ENCODE measurements at regions not wholly inside any gene's neighbourhood (a gene's known extent, or its start where the extent isn't known, plus 50 kb on each side); places are given as distances from the start of the nearest gene placed in this dataset.
"Not testable (repeated sequence)": the region's sequence is repeated elsewhere in the genome, so short reads cannot be mapped to it uniquely, and the experiment has no call there.

DNA sequence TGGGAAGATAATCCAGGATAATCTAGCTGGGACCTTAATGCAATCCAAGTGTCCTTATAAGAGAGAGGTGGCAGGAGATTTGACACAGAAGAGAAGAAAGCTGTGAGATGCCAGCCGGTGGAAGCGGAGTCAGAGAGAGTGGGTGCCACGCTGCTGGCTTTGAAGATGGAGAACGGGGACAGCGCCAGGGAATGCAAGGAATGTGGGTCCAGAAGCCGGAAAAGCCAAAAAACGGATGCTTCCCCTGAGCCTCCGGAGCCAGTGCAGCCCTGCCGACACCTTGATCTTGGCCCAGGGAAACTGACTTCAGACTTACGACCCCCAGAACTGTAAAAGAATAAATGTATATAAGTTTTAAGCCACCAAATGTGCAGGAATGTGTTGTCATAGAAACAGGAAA is 152.6 kb downstream of the ZNF281 start:
- no peaks in the 10 kb centered on the region for H3K36me3 Mint-ChIP-seq (ENCODE audit: low read depth, unreplicated experiment)
- H3K9me3 Mint-ChIP-seq (ENCODE audit: unreplicated experiment) = no peaks in the 10 kb centered on the region
- TF ChIP-seq, protein P1, sequence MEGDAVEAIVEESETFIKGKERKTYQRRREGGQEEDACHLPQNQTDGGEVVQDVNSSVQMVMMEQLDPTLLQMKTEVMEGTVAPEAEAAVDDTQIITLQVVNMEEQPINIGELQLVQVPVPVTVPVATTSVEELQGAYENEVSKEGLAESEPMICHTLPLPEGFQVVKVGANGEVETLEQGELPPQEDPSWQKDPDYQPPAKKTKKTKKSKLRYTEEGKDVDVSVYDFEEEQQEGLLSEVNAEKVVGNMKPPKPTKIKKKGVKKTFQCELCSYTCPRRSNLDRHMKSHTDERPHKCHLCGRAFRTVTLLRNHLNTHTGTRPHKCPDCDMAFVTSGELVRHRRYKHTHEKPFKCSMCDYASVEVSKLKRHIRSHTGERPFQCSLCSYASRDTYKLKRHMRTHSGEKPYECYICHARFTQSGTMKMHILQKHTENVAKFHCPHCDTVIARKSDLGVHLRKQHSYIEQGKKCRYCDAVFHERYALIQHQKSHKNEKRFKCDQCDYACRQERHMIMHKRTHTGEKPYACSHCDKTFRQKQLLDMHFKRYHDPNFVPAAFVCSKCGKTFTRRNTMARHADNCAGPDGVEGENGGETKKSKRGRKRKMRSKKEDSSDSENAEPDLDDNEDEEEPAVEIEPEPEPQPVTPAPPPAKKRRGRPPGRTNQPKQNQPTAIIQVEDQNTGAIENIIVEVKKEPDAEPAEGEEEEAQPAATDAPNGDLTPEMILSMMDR (IDR thresholded peaks at IDR 0.05; ENCODE audit: unreplicated experiment) = no peak
- no peak overlapping the region for H3K27ac Mint-ChIP-seq (ENCODE audit: unreplicated experiment)
- H3K27me3 Mint-ChIP-seq (ENCODE audit: unreplicated experiment) = no peaks in the 10 kb centered on the region
- H3K4me1 Mint-ChIP-seq (ENCODE audit: unreplicated experiment) = no peaks in the 10 kb centered on the region
- no peak for DNase-seq (ENCODE audit: low spot score)
- no peak overlapping the region for H3K4me3 Mint-ChIP-seq (ENCODE audit: unreplicated experiment)

DNA sequence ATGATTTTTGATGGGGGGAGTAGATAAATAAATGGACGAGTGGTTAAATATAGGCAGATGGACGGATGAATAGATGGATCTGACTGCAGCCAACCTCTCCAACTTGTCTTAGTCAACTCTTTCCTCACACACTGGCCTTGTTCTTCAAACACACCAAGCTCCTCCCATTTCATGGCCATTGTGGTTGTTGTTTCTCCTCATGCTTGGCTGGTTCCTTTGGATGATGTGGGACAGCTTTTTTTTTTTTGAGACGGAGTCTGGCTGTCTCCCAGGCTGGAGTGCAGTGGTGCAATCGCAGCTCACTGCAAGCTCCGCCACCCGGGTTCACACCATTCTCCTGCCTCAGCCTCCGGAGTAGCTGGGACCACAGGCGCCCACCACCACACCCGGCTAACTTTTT is 155.2 kb downstream of the ZNF281 start:
- not testable (repeated sequence) for H3K4me1 Mint-ChIP-seq (ENCODE audit: unreplicated experiment); H3K36me3 Mint-ChIP-seq (ENCODE audit: low read depth, unreplicated experiment); H3K4me3 Mint-ChIP-seq (ENCODE audit: unreplicated experiment); H3K27me3 Mint-ChIP-seq (ENCODE audit: unreplicated experiment); DNase-seq (ENCODE audit: low spot score); H3K27ac Mint-ChIP-seq (ENCODE audit: unreplicated experiment); H3K9me3 Mint-ChIP-seq (ENCODE audit: unreplicated experiment)

DNA sequence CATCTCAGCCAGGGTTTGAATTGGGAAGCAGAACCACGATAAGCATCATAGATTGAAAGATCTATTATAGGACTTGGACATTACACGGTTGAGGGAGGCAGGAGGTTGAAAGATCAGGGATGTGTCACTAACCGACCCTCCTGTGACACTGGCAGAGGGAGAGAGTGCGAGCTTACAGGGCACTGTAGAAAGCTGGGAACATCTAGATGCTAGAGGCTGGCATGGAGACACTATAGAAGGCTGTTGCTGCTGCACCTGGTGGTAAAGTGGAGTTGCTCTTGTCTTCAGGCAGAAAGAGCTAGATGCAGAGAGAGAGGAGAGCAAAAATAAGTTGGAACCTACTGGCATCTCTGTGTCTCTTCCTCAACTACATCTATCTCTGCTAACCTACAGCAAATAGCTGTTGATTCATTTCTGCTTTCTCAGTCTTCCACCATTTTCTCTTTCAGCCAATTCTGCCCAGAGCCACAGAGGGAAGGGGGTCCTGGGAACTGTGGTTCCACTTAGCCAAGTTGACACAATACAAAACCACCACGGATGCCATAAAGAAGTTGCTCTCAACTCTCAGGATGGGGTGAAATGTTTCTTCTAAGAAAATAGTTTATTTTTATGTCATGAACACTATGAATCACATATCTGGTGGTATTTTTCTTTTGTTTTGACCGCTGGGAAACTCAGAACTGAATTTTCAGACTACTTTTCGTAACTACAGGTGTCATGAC is 155.9 kb downstream of the ZNF281 start:
- Mint-ChIP-seq H3K9me3 (ENCODE audit: unreplicated experiment) (no peaks in the 10 kb centered on the region), H3K27ac (ENCODE audit: unreplicated experiment) (no peak overlapping the region), H3K4me1 (ENCODE audit: unreplicated experiment) (no peaks in the 10 kb centered on the region), H3K36me3 (ENCODE audit: low read depth, unreplicated experiment) (no peaks in the 10 kb centered on the region), H3K4me3 (ENCODE audit: unreplicated experiment) (no peak overlapping the region), H3K27me3 (ENCODE audit: unreplicated experiment) (no peaks in the 10 kb centered on the region)
- TF ChIP-seq, protein P1 (IDR thresholded peaks at IDR 0.05; ENCODE audit: unreplicated experiment) = no peak
- no peak for DNase-seq (ENCODE audit: low spot score)

DNA sequence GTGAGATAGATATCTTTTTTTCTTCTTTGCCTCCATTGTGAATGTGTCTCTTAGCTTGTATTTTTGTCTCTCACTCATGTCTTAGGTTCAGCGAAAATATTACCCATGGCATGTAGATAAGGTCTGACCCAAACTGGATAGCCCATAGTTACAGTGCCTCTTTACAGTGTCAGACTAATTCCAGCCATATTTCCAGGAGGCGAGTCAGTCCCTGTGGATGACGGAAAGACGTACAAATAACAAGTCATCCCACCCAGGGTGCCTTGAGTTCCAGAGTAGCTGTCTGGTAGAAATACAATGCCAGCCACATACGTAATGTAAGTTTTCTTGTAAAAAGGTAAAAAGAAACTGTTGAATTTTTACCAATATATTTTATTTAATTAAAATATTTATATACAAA is 157.3 kb downstream of the ZNF281 start:
- Mint-ChIP-seq H3K36me3 (ENCODE audit: low read depth, unreplicated experiment) (no peaks in the 10 kb centered on the region), H3K4me1 (ENCODE audit: unreplicated experiment) (no peaks in the 10 kb centered on the region), H3K27me3 (ENCODE audit: unreplicated experiment) (no peaks in the 10 kb centered on the region), H3K4me3 (ENCODE audit: unreplicated experiment) (no peak overlapping the region), H3K9me3 (ENCODE audit: unreplicated experiment) (no peaks in the 10 kb centered on the region), H3K27ac (ENCODE audit: unreplicated experiment) (no peak overlapping the region)
- no peak for DNase-seq (ENCODE audit: low spot score)
- TF ChIP-seq, protein P1 (IDR thresholded peaks at IDR 0.05; ENCODE audit: unreplicated experiment) = no peak

DNA sequence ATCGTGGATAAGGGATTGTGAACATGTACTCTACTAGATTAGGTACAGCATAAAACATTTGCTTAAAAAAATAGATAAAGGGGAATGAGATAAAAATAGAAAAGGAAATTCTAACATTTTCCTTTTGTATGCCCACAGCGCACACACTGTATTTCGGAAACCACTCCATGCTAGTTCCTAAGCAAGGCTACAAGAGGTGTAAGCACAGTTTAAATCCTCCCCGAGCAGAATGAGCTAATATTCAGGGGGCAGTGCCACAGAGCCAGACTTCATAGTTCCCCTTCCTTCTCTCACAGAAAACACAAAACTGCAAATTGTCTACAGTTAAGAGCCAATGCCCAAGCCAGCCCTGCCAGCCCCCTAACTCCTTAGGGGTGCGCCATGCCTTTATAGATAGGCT is 159.4 kb downstream of the ZNF281 start:
- Mint-ChIP-seq H3K36me3 (ENCODE audit: low read depth, unreplicated experiment) (no peaks in the 10 kb centered on the region), H3K4me1 (ENCODE audit: unreplicated experiment) (no peaks in the 10 kb centered on the region), H3K4me3 (ENCODE audit: unreplicated experiment) (no peak overlapping the region), H3K27ac (ENCODE audit: unreplicated experiment) (no peak overlapping the region), H3K27me3 (ENCODE audit: unreplicated experiment) (no peaks in the 10 kb centered on the region), H3K9me3 (ENCODE audit: unreplicated experiment) (no peaks in the 10 kb centered on the region)
- TF ChIP-seq, protein P1 (IDR thresholded peaks at IDR 0.05; ENCODE audit: unreplicated experiment) = no peak
- no peak for DNase-seq (ENCODE audit: low spot score)

Data from endothelial cell (in vitro differentiated cells).